H1 (cell line): ENCODE measurements at regions not wholly inside any gene's neighbourhood (a gene's known extent, or its start where the extent isn't known, plus 50 kb on each side); places are given as distances from the start of the nearest gene placed in this dataset.

Source experiments
- ASH2L ChIP-seq: fragments of 200-600, 300-600 bp; sonication (generic); IDR thresholded peaks from one replicate; pipeline ENCODE4 v1.7.1; 2017; ENCODE audit warnings: low read length
- FOSL1 ChIP-seq: IDR thresholded peaks from 2 replicates; pipeline ENCODE4 v1.6.1; 2011; ENCODE audit warnings: mild to moderate bottlenecking, low read depth, low read length, moderate library complexity; ENCODE audit not compliant: insufficient read depth
- GABPA ChIP-seq: IDR thresholded peaks from 2 replicates; pipeline ENCODE4 v1.6.1; 2011; ENCODE audit warnings: mild to moderate bottlenecking, low read length, moderate library complexity, borderline replicate concordance; ENCODE audit not compliant: insufficient read depth
- JUN ChIP-seq: IDR thresholded peaks from 2 replicates; pipeline ENCODE4 v1.6.1; 2011; ENCODE audit warnings: low read depth, mild to moderate bottlenecking, improper control_type of control experiment, low read length
- NANOG ChIP-seq: IDR thresholded peaks from 2 replicates; pipeline ENCODE4 v1.6.1; 2011; ENCODE audit warnings: low read length, low read depth, mild to moderate bottlenecking, inconsistent platforms; ENCODE audit not compliant: insufficient read depth, poor library complexity, severe bottlenecking

DNA sequence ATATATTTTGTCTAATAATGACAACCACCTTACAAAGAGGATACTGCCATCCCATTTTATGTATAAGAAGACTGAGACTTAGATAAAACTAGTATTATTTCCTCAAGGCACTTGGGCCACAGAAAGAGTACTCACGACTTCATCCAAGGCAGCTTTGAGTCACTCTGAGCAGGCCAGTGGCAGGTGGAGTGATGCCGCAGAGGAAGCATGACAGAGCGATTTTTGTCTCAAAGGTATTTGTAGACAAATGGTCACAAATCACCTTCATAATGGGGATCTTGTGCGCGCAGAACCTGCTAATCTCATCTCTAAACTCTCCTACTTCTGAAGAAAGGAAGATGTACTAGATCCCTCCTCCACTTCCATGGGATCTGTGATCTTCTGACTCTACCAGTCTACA is 113.2 kb upstream of the NAMPT start (continued):
- TF ChIP-seq FOSL1 = no peak
- no peak for TF ChIP-seq GABPA
- TF ChIP-seq JUN = no peak
- TF ChIP-seq ASH2L = no peak
- no peak for TF ChIP-seq NANOG
